ENCODE measurements at regions not wholly inside any gene's neighbourhood (a gene's known extent, or its start where the extent isn't known, plus 50 kb on each side); places are given as distances from the start of the nearest gene placed in this dataset.

DNA sequence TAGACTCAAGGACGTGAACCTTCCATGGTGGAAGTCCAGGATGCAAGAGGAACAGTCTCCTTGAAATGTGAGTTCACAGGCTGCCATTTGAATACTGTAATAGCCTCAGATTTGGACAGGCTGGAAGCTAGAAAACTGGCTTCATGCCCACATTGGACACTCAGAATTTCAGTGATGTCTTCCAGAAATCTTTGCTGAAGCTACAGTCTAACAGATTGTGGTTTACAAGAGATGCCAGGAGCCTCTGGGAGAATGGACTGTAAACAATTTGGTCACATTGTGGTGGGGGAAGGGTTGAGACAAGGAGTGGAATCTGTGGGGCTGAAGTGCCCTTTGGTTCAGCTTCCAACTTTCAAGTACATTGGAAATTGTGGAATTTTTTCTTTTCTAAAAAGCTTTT is 252.0 kb upstream of the PROK2 start:
- TF ChIP-seq, protein P1, sequence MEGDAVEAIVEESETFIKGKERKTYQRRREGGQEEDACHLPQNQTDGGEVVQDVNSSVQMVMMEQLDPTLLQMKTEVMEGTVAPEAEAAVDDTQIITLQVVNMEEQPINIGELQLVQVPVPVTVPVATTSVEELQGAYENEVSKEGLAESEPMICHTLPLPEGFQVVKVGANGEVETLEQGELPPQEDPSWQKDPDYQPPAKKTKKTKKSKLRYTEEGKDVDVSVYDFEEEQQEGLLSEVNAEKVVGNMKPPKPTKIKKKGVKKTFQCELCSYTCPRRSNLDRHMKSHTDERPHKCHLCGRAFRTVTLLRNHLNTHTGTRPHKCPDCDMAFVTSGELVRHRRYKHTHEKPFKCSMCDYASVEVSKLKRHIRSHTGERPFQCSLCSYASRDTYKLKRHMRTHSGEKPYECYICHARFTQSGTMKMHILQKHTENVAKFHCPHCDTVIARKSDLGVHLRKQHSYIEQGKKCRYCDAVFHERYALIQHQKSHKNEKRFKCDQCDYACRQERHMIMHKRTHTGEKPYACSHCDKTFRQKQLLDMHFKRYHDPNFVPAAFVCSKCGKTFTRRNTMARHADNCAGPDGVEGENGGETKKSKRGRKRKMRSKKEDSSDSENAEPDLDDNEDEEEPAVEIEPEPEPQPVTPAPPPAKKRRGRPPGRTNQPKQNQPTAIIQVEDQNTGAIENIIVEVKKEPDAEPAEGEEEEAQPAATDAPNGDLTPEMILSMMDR (IDR thresholded peaks at IDR 0.05; ENCODE audit: extremely low read depth in 1 of 2, insufficient read depth in 1 of 2, low read depth in 1 of 2, low read length in 2 of 2) = no peak
- TF ChIP-seq POLR2A (IDR thresholded peaks at IDR 0.05; ENCODE audit: low read depth, low read length) (no peak), GATA2 (IDR thresholded peaks at IDR 0.05; ENCODE audit: insufficient read depth, insufficient read length, low read depth, low read length) (no peak), EZH2 (IDR thresholded peaks at IDR 0.05; ENCODE audit: borderline replicate concordance, low read depth, low read length, severe bottlenecking) (no peak)
- TF ChIP-seq, protein P2, sequence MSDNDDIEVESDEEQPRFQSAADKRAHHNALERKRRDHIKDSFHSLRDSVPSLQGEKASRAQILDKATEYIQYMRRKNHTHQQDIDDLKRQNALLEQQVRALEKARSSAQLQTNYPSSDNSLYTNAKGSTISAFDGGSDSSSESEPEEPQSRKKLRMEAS (IDR thresholded peaks at IDR 0.05; ENCODE audit: insufficient read depth, insufficient read length) = no peak

Data from endothelial cell of umbilical vein (primary cell).